Neural progenitor cell (in vitro differentiated cells): ENCODE measurements at regions not wholly inside any gene's neighbourhood (a gene's known extent, or its start where the extent isn't known, plus 50 kb on each side); places are given as distances from the start of the nearest gene placed in this dataset.
A peak's percentile ranks its signal among the peaks of the same experiment; 100 is the strongest.

ENCODE experiments used
- DNase-seq: peaks from one replicate; pipeline ENCODE4 v3.0.0-alpha.2; 2016; ENCODE audit warnings: low spot score
- H2AFZ ChIP-seq: fragments of 200-600 bp; sonication (generic); replicated peaks from 2 replicates; pipeline ENCODE4 v1.6.1; 2016; ENCODE audit warnings: antibody characterized with exemption
- H3F3A ChIP-seq: fragments of 200-600 bp; sonication (generic); 2 replicates; pipeline ENCODE4 v1.6.1; 2016; ENCODE audit warnings: antibody characterized with exemption, low read depth
- H3K27ac ChIP-seq: fragments of 200-600 bp; sonication (generic); 2 replicates; pipeline ENCODE4 v1.5.1; 2016; ENCODE audit warnings: mild to moderate bottlenecking
- H3K27me3 ChIP-seq: fragments of 200-600 bp; sonication (generic); 2 replicates; pipeline ENCODE4 v1.6.1; 2016; ENCODE audit warnings: mild to moderate bottlenecking, moderate library complexity
- H3K36me3 ChIP-seq: fragments of 200-600 bp; sonication (generic); 2 replicates; pipeline ENCODE4 v1.5.1; 2016
- H3K4me1 ChIP-seq: fragments of 200-600 bp; sonication (generic); 2 replicates; pipeline ENCODE4 v1.6.1; 2016; ENCODE audit warnings: mixed run types
- H3K4me2 ChIP-seq: fragments of 200-600 bp; sonication (generic); 2 replicates; pipeline ENCODE4 v1.6.1; 2016
- H3K4me3 ChIP-seq: fragments of 200-600 bp; sonication (generic); 2 replicates; pipeline ENCODE4 v1.5.1; 2016
- H3K79me2 ChIP-seq: fragments of 200-600 bp; sonication (generic); 2 replicates; pipeline ENCODE4 v1.6.1; 2016; ENCODE audit warnings: low read depth
- H3K9ac ChIP-seq: fragments of 200-600 bp; sonication (generic); 2 replicates; pipeline ENCODE4 v1.6.1; 2016
- H3K9me3 ChIP-seq: fragments of 200-600 bp; sonication (generic); 2 replicates; pipeline ENCODE4 v1.5.1; 2016; ENCODE audit warnings: low read depth
- H4K20me1 ChIP-seq: fragments of 200-600 bp; sonication (generic); 2 replicates; pipeline ENCODE4 v1.6.1; 2016; ENCODE audit warnings: low read depth
- H3K27ac Mint-ChIP-seq: 3 replicates; pipeline ENCODE4 v1.8.0; 2021; ENCODE audit warnings: mixed read lengths
- H3K27me3 Mint-ChIP-seq: 2 replicates; pipeline ENCODE4 v1.8.0; 2022; ENCODE audit warnings: low read depth, mild to moderate bottlenecking, inconsistent platforms, moderate library complexity, mixed read lengths; ENCODE audit not compliant: insufficient read depth
- H3K36me3 Mint-ChIP-seq: 3 replicates; pipeline ENCODE4 v1.8.0; 2021; ENCODE audit warnings: mixed read lengths
- H3K4me1 Mint-ChIP-seq: 3 replicates; pipeline ENCODE4 v1.8.0; 2021; ENCODE audit warnings: mixed read lengths
- H3K4me3 Mint-ChIP-seq: 3 replicates; pipeline ENCODE4 v1.8.0; 2021; ENCODE audit warnings: mild to moderate bottlenecking, moderate library complexity, mixed read lengths
- H3K9me3 Mint-ChIP-seq: 3 replicates; pipeline ENCODE4 v1.8.0; 2020; ENCODE audit warnings: mixed read lengths
- EZH2 ChIP-seq: fragments of 200-600 bp; sonication (generic); IDR thresholded peaks from 2 replicates; pipeline ENCODE4 v1.6.1; 2017; ENCODE audit warnings: antibody characterized with exemption, mild to moderate bottlenecking, moderate library complexity
- EZH2phosphoT487 ChIP-seq: fragments of 200-600 bp; sonication (generic); IDR thresholded peaks from 2 replicates; pipeline ENCODE4 v1.6.1; 2017; ENCODE audit warnings: antibody characterized with exemption
- TF ChIP-seq, protein P1 (sequence below): fragments of 200-600 bp; sonication (generic); IDR thresholded peaks from 2 replicates; pipeline ENCODE4 v1.5.1; 2017; ENCODE audit warnings: antibody characterized with exemption, mild to moderate bottlenecking

GRCh38 chr13:106846571-106847448 lies 278.9 kb upstream of the ARGLU1 start:
- Histone ChIP-seq H3K79me2 (no peaks in the 10 kb centered on the region), H3K9ac (no peak overlapping the region), H3K27ac (no peak overlapping the region), H2AFZ (no peak overlapping the region), H3K36me3 (no peaks in the 10 kb centered on the region), H3K9me3 (no peaks in the 10 kb centered on the region), H3K27me3 (no peaks in the 10 kb centered on the region), H3K4me3 (no peak overlapping the region), H3K4me2 (no peak overlapping the region), H3K4me1 (peaks cover 15% of the 10 kb centered on the region), H3F3A (no peaks in the 10 kb centered on the region), H4K20me1 (no peaks in the 10 kb centered on the region)
- no peaks in the 10 kb centered on the region for H3K36me3 Mint-ChIP-seq
- no peaks in the 10 kb centered on the region for H3K27me3 Mint-ChIP-seq
- H3K9me3 Mint-ChIP-seq, result no peaks in the 10 kb centered on the region
- TF ChIP-seq EZH2phosphoT487, result no peak
- no peak for TF ChIP-seq EZH2
- TF ChIP-seq, protein P1, sequence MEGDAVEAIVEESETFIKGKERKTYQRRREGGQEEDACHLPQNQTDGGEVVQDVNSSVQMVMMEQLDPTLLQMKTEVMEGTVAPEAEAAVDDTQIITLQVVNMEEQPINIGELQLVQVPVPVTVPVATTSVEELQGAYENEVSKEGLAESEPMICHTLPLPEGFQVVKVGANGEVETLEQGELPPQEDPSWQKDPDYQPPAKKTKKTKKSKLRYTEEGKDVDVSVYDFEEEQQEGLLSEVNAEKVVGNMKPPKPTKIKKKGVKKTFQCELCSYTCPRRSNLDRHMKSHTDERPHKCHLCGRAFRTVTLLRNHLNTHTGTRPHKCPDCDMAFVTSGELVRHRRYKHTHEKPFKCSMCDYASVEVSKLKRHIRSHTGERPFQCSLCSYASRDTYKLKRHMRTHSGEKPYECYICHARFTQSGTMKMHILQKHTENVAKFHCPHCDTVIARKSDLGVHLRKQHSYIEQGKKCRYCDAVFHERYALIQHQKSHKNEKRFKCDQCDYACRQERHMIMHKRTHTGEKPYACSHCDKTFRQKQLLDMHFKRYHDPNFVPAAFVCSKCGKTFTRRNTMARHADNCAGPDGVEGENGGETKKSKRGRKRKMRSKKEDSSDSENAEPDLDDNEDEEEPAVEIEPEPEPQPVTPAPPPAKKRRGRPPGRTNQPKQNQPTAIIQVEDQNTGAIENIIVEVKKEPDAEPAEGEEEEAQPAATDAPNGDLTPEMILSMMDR, result no peak
- no peak overlapping the region for H3K4me3 Mint-ChIP-seq
- no peak for DNase-seq
- H3K4me1 Mint-ChIP-seq, result no peaks in the 10 kb centered on the region
- H3K27ac Mint-ChIP-seq, result no peak overlapping the region

DNA sequence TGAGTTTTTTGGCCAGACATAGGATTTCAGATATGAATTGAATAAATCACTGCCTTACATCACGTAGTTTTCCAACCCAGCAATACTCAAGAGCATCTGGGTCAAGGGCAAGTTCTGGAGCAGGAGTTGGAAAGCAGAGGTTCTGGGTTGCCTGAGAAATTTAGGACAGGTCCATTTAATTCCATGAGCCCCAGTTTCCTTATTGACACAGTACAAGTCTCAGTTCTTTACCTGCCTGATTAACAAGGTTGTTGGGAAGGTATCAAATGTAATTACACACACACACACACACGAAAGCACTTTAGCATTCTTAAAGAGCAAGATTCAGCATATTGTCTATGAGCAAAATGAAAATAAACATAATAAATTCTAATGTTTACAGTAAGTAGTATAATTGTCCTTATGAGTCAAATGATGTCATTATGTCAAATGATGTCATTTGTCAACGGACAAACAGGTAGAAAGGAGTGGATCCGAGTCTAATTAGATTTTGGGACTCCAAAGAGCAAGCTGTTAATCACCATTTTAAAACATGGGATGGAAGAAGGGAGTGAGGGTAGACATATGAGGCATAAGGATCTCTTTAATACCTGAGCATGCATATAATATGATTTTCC lies 268.4 kb upstream of the ARGLU1 start:
- Histone ChIP-seq H3K4me1 (peaks cover 13% of the 10 kb centered on the region), H3K4me3 (no peak overlapping the region), H4K20me1 (no peaks in the 10 kb centered on the region), H3K36me3 (no peaks in the 10 kb centered on the region), H2AFZ (no peak overlapping the region), H3K27ac (no peak overlapping the region), H3F3A (peaks cover 6% of the 10 kb centered on the region), H3K27me3 (no peaks in the 10 kb centered on the region), H3K9me3 (no peaks in the 10 kb centered on the region), H3K9ac (no peak overlapping the region), H3K79me2 (no peaks in the 10 kb centered on the region), H3K4me2 (no peak overlapping the region)
- peaks cover 23% of the 10 kb centered on the region for H3K9me3 Mint-ChIP-seq
- TF ChIP-seq EZH2phosphoT487, result no peak
- TF ChIP-seq, protein P1, result no peak
- peak overlapping the region; percentile 30 for H3K27ac Mint-ChIP-seq
- H3K4me3 Mint-ChIP-seq, result no peak overlapping the region
- DNase-seq, result no peak
- H3K36me3 Mint-ChIP-seq, result peaks cover 3% of the 10 kb centered on the region
- H3K4me1 Mint-ChIP-seq, result peaks cover 27% of the 10 kb centered on the region
- H3K27me3 Mint-ChIP-seq, result peaks cover 5% of the 10 kb centered on the region

DNA sequence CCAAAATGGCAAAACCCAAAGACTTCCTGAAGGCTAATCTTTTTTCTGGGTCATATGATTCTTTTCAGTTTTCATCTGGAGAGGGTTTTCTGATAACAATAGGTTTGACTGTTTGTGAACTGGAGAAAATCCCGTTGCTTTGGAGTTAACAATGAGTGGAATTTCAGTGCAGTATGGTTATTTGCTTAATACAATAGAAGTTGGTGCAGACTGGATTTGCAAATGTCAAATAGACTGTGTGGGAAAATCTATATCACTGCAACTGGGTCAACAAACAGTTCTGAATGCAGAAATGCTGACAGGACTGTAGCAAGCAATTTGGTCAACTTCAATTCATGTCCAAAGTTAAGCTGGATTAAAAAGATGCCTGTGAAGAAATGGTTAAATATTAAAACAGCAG lies 267.5 kb upstream of the ARGLU1 start:
- Mint-ChIP-seq H3K4me3 (peak overlapping the region; percentile 52), H3K36me3 (peaks cover 3% of the 10 kb centered on the region), H3K27me3 (peaks cover 5% of the 10 kb centered on the region), H3K9me3 (peaks cover 23% of the 10 kb centered on the region), H3K27ac (peak overlapping the region; percentile 46), H3K4me1 (peaks cover 27% of the 10 kb centered on the region)
- Histone ChIP-seq H4K20me1 (no peaks in the 10 kb centered on the region), H3K4me1 (peaks cover 13% of the 10 kb centered on the region), H3K4me3 (no peak overlapping the region), H2AFZ (no peak overlapping the region), H3K36me3 (no peaks in the 10 kb centered on the region), H3K27ac (peak overlapping the region; percentile 27), H3K4me2 (peak overlapping the region; percentile 45), H3F3A (peaks cover 6% of the 10 kb centered on the region), H3K79me2 (no peaks in the 10 kb centered on the region), H3K27me3 (no peaks in the 10 kb centered on the region), H3K9me3 (no peaks in the 10 kb centered on the region), H3K9ac (no peak overlapping the region)
- DNase-seq, result peak; percentile 31
- TF ChIP-seq EZH2 (no peak), EZH2phosphoT487 (no peak)
- TF ChIP-seq, protein P1, result no peak
